ENCODE measurements at regions not wholly inside any gene's neighbourhood (a gene's known extent, or its start where the extent isn't known, plus 50 kb on each side); places are given as distances from the start of the nearest gene placed in this dataset.

DNA sequence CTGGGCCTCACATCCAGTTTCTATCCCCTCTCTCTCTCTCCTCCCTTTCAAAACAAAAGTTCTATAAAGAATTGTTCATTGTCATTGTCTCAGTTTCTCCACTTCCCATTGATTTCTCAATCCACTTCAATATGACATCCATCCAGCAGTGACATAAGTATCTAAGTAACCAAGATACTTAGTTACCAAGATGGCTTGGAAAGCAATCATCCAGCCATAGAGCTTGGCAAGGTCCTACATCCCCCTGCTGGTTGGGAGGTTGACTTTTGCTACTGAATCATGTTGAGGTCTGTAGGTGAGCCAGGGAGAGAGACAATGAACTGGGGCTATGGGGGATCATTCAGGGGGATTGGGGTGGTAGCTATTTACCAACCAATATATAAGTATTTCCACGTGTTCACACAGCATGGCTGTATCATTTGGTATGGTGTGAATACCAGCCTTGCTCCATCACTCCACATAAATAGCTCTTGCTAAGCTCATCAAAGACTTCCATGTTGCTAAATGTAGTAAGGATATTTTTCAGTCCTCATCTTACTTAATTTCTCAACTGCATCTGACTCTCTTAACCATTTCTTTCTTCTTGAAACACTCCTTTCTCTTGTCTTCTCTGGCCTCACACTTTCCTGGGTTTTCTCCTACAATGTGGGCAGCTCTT is 58.8 kb upstream of the NTRK3 start:
- no peak for DNase-seq (ENCODE audit: low read depth)

DNA sequence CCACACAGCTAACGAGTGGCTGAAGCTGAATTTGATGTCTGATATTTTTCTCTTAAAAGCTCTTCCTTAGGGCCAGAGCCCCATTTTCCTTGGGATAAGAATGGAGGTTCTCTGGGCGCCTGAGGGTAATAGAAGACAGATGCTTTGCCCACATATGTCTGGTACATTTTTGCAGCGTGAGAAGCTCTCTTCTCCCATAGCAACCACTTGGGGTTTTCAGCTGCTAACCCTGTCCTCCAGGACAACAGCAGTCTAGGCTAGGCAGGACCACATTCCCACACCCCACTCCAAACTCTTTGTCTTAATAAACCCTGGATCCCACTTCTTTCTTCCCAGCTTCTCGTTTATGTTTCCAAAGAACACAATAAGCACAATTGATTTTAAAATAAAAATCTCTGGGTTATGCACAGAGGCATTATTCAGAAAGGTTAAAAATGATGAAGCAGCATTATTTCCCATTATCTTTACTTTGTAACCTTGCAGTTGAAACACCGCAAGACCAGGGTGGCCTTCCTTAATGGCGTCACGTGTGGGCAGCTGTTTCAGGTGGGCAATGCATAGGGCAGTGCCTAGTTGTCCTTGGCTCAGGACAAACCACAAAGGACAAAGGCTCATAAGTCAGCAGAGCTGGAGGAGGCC is 56.5 kb upstream of the NTRK3 start:
- DNase-seq (ENCODE audit: low read depth): no peak

DNA sequence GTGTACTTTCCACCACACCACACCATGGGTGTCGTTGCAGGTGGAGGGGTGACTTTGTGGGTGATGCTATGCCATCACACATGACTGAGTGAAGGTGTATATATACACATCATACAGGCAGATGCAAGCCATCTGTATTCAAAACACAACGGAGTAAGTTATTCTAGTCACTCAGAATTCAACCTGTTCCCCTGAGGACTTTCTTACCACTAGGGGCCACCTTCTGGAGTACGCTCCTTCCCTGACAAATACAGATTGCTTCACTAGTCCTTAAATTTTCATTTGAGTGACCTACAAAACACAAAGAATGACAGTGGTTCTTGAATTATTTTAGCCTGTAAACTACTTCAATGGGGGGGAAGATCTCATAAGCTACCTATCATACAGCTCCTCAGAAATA is 52.8 kb upstream of the NTRK3 start:
- no peak for DNase-seq (ENCODE audit: low read depth)

- DNase-seq (ENCODE audit: low read depth): no peak
Measured at GRCh38 chr15:88307344-88307743, 50.8 kb upstream of the NTRK3 start.
